HG03175 (cell line): ENCODE measurements at regions not wholly inside any gene's neighbourhood (a gene's known extent, or its start where the extent isn't known, plus 50 kb on each side); places are given as distances from the start of the nearest gene placed in this dataset.
A peak's percentile ranks its signal among the peaks of the same experiment; 100 is the strongest.

ENCODE experiments used
- ATAC-seq: cut with Tn5 transposase; IDR thresholded peaks from one replicate; pipeline ENCODE4 v1.9.1; 2021; ENCODE audit warnings: mild to moderate bottlenecking, moderate library complexity; ENCODE audit not compliant: unreplicated experiment

- no peak for ATAC-seq
These were observed 56.9 kb upstream of the ECE1 start for GRCh38 chr1:21347072-21347581.

GRCh38 chr1:21346365-21347071 lies 56.3 kb upstream of the ECE1 start:
- no peak for ATAC-seq

GRCh38 chr1:21344750-21345443 lies 54.6 kb upstream of the ECE1 start:
- ATAC-seq = peak; percentile 20

- no peak for ATAC-seq
These were observed 54.0 kb upstream of the ECE1 start for GRCh38 chr1:21344098-21344749.

- ATAC-seq = no peak
These were observed 52.9 kb upstream of the ECE1 start for GRCh38 chr1:21342961-21343838.

GRCh38 chr1:21341517-21342078 lies 51.3 kb upstream of the ECE1 start:
- ATAC-seq = no peak

GRCh38 chr1:21341022-21341421 lies 50.8 kb upstream of the ECE1 start:
- no peak for ATAC-seq

- no peak for ATAC-seq
These were observed 50.1 kb upstream of the ECE1 start for GRCh38 chr1:21340230-21340945.
